ENCODE measurements at regions not wholly inside any gene's neighbourhood (a gene's known extent, or its start where the extent isn't known, plus 50 kb on each side); places are given as distances from the start of the nearest gene placed in this dataset.
"Not testable (repeated sequence)": the region's sequence is repeated elsewhere in the genome, so short reads cannot be mapped to it uniquely, and the experiment has no call there.

- no peak for DNase-seq (ENCODE audit: low read depth)
These were observed 1291.0 kb upstream of the GYPC start for GRCh38 chr2:125364984-125365265.

- DNase-seq (ENCODE audit: low read depth), result no peak
These were observed 1284.1 kb upstream of the GYPC start for GRCh38 chr2:125371867-125372266.

GRCh38 chr2:125373293-125373692, 1282.7 kb upstream of the GYPC start:
- DNase-seq (ENCODE audit: low read depth), result no peak

- DNase-seq (ENCODE audit: low read depth), result no peak
These were observed 1269.9 kb upstream of the GYPC start for GRCh38 chr2:125386074-125386473.

- DNase-seq (ENCODE audit: low read depth), result no peak
These were observed 1258.3 kb upstream of the GYPC start for GRCh38 chr2:125397535-125398251.

- no peak for DNase-seq (ENCODE audit: low read depth)
These were observed 1257.0 kb upstream of the GYPC start for GRCh38 chr2:125398738-125399524.

GRCh38 chr2:125405816-125406215, 1250.1 kb upstream of the GYPC start:
- DNase-seq (ENCODE audit: low read depth), result no peak

- no peak for DNase-seq (ENCODE audit: low read depth)
These were observed 1247.0 kb upstream of the GYPC start for GRCh38 chr2:125408874-125409538.

- DNase-seq (ENCODE audit: low read depth), result no peak
These were observed 1237.5 kb upstream of the GYPC start for GRCh38 chr2:125418483-125418882.

- not testable (repeated sequence) for DNase-seq (ENCODE audit: low read depth)
These were observed 1233.7 kb upstream of the GYPC start for GRCh38 chr2:125422198-125422770.

GRCh38 chr2:125424266-125424785, 1231.6 kb upstream of the GYPC start:
- DNase-seq (ENCODE audit: low read depth), result no peak

GRCh38 chr2:125427721-125428315, 1228.1 kb upstream of the GYPC start:
- no peak for DNase-seq (ENCODE audit: low read depth)

- DNase-seq (ENCODE audit: low read depth), result no peak
These were observed 1211.9 kb upstream of the GYPC start for GRCh38 chr2:125444106-125444505.

- DNase-seq (ENCODE audit: low read depth), result no peak
These were observed 1210.5 kb upstream of the GYPC start for GRCh38 chr2:125445495-125445894.

GRCh38 chr2:125450092-125450491, 1205.9 kb upstream of the GYPC start:
- DNase-seq (ENCODE audit: low read depth), result no peak

GRCh38 chr2:125455110-125455509, 1200.8 kb upstream of the GYPC start:
- DNase-seq (ENCODE audit: low read depth), result no peak

- DNase-seq (ENCODE audit: low read depth), result no peak
These were observed 1199.1 kb upstream of the GYPC start for GRCh38 chr2:125456693-125457363.

- no peak for DNase-seq (ENCODE audit: low read depth)
These were observed 1184.0 kb upstream of the GYPC start for GRCh38 chr2:125471963-125472362.

GRCh38 chr2:125479143-125479636, 1176.8 kb upstream of the GYPC start:
- DNase-seq (ENCODE audit: low read depth), result no peak

- DNase-seq (ENCODE audit: low read depth), result no peak
These were observed 1165.7 kb upstream of the GYPC start for GRCh38 chr2:125490308-125490707.

GRCh38 chr2:125491663-125492062, 1164.3 kb upstream of the GYPC start:
- DNase-seq (ENCODE audit: low read depth), result no peak
